Trophoblast cell (in vitro differentiated cells and primary cell): ENCODE measurements at regions not wholly inside any gene's neighbourhood (a gene's known extent, or its start where the extent isn't known, plus 50 kb on each side); places are given as distances from the start of the nearest gene placed in this dataset.
"Not testable (repeated sequence)": the region's sequence is repeated elsewhere in the genome, so short reads cannot be mapped to it uniquely, and the experiment has no call there.

Source experiments
- DNase-seq, 2 donors: peaks; one replicate each; pipeline ENCODE4 v3.0.0-alpha.2; 2016
- H2AFZ ChIP-seq: 2 replicates; pipeline ENCODE4 v1.6.1; 2013; ENCODE audit warnings: low read length, moderate library complexity, mild to moderate bottlenecking; ENCODE audit not compliant: insufficient read depth, poor library complexity
- H2AK5ac ChIP-seq: 2 replicates; pipeline ENCODE4 v1.6.1; 2013; ENCODE audit warnings: mild to moderate bottlenecking, low read length
- H2BK120ac ChIP-seq: 2 replicates; pipeline ENCODE4 v1.6.1; 2013; ENCODE audit warnings: low read length, mild to moderate bottlenecking, moderate library complexity; ENCODE audit not compliant: insufficient read depth, poor library complexity
- H2BK12ac ChIP-seq: 2 replicates; pipeline ENCODE4 v1.6.1; 2013; ENCODE audit warnings: mild to moderate bottlenecking, low read length, moderate library complexity
- H2BK5ac ChIP-seq: 2 replicates; pipeline ENCODE4 v1.6.1; 2013; ENCODE audit warnings: low read length, low read depth, moderate library complexity, mild to moderate bottlenecking; ENCODE audit not compliant: poor library complexity
- H3K14ac ChIP-seq: 2 replicates; pipeline ENCODE4 v1.6.1; 2013; ENCODE audit warnings: mild to moderate bottlenecking, low read length
- H3K18ac ChIP-seq: 2 replicates; pipeline ENCODE4 v1.6.1; 2013; ENCODE audit warnings: mild to moderate bottlenecking, low read length
- H3K23ac ChIP-seq: 2 replicates; pipeline ENCODE4 v1.6.1; 2013; ENCODE audit warnings: low read length
- H3K27ac ChIP-seq: 2 replicates; pipeline ENCODE4 v1.5.1; 2013; ENCODE audit warnings: low read depth, mild to moderate bottlenecking, inconsistent platforms, low read length, moderate library complexity
- H3K27me3 ChIP-seq: 2 replicates; pipeline ENCODE4 v1.6.1; 2013; ENCODE audit warnings: inconsistent platforms, mild to moderate bottlenecking, low read length, moderate library complexity; ENCODE audit not compliant: insufficient read depth
- H3K36me3 ChIP-seq, 2 experiments: 1 replicate in 1 of 2; 2 replicates in 1 of 2; pipeline ENCODE4 v1.6.1; 2013; ENCODE audit warnings: low read length in 2 of 2, mild to moderate bottlenecking in 2 of 2, moderate library complexity in 1 of 2; ENCODE audit not compliant: insufficient read depth in 2 of 2, control insufficient read depth in 1 of 2
- H3K4ac ChIP-seq: 2 replicates; pipeline ENCODE4 v1.6.1; 2013; ENCODE audit warnings: low read depth, mild to moderate bottlenecking, low read length, moderate library complexity
- H3K4me1 ChIP-seq, 2 experiments: 1 replicate in 1 of 2; 2 replicates in 1 of 2; pipeline ENCODE4 v1.6.1; 2013; ENCODE audit warnings: low read length in 2 of 2, mild to moderate bottlenecking in 2 of 2, moderate library complexity in 1 of 2; ENCODE audit not compliant: insufficient read depth in 2 of 2, control insufficient read depth in 1 of 2
- H3K4me2 ChIP-seq: 2 replicates; pipeline ENCODE4 v1.6.1; 2013; ENCODE audit warnings: inconsistent platforms, mild to moderate bottlenecking, low read length, moderate library complexity
- H3K4me3 ChIP-seq: 2 replicates; pipeline ENCODE4 v1.5.1; 2013; ENCODE audit warnings: mild to moderate bottlenecking, low read depth, low read length, inconsistent platforms
- H3K79me1 ChIP-seq: one replicate; pipeline ENCODE4 v1.6.1; 2013; ENCODE audit warnings: low read length
- H3K79me2 ChIP-seq: 2 replicates; pipeline ENCODE4 v1.6.1; 2013; ENCODE audit warnings: low read length, mild to moderate bottlenecking; ENCODE audit not compliant: control insufficient read depth, insufficient read depth, poor library complexity
- H3K9ac ChIP-seq: 2 replicates; pipeline ENCODE4 v1.6.1; 2013; ENCODE audit warnings: mild to moderate bottlenecking, low read length
- H3K9me3 ChIP-seq: 2 replicates; pipeline ENCODE4 v1.6.1; 2013; ENCODE audit warnings: low read depth, mild to moderate bottlenecking, control low read depth, inconsistent platforms, low read length; ENCODE audit not compliant: insufficient read depth
- H4K12ac ChIP-seq: 2 replicates; pipeline ENCODE4 v1.6.1; 2013; ENCODE audit warnings: low read depth, mild to moderate bottlenecking, low read length, moderate library complexity
- H4K8ac ChIP-seq: 2 replicates; pipeline ENCODE4 v1.6.1; 2013; ENCODE audit warnings: low read depth, mild to moderate bottlenecking, low read length, moderate library complexity
- H4K91ac ChIP-seq: one replicate; pipeline ENCODE4 v1.6.1; 2013; ENCODE audit warnings: low read depth, mild to moderate bottlenecking, low read length, moderate library complexity
- WGBS: extraction: QIAGEN DNeasy Blood & Tissue Kit; methylation state at CpG from one replicate; pipeline ENCODE4 v1.1.7; 2013; ENCODE audit warnings: missing lambda C conversion rate; ENCODE audit not compliant: insufficient read length, insufficient coverage; ENCODE audit errors: extremely low coverage; 5-methylcytosine and 5-hydroxymethylcytosine counted together

GRCh38 chr6:57966757-57967156 is 649.3 kb downstream of the PRIM2 start:
- not testable (repeated sequence) for H3K9me3 ChIP-seq, H3K27ac ChIP-seq, H3K23ac ChIP-seq, H3K79me1 ChIP-seq, H4K91ac ChIP-seq, DNase-seq, H3K14ac ChIP-seq, H2AK5ac ChIP-seq, H4K12ac ChIP-seq, H3K9ac ChIP-seq, H2BK120ac ChIP-seq, H3K4ac ChIP-seq, H3K4me3 ChIP-seq, H3K79me2 ChIP-seq, H3K27me3 ChIP-seq, H2BK5ac ChIP-seq, H3K36me3 ChIP-seq, H3K4me1 ChIP-seq, H3K4me2 ChIP-seq, H2BK12ac ChIP-seq, H3K18ac ChIP-seq, H2AFZ ChIP-seq, H4K8ac ChIP-seq

DNA sequence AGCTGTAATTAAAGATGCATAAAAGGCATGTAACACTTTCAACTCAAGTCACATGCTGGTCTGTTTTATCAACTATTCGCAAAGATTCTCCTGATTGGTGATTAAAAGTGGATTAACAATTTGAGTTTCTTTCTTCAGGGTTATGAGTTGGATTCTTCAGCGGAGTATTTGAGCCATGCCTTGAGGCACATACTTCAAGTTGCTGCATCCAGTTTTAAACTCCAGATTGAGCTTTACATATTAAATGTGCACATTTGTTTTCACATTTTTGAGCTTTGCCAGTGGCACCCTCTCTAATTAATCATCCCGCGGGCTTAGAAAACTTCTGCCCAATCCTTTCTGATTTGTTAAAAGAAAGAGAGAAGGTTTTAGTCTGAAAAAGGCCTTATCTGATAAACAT is 654.5 kb downstream of the PRIM2 start:
- H4K91ac ChIP-seq, H3K79me2 ChIP-seq, H2AK5ac ChIP-seq, H4K8ac ChIP-seq, H3K4ac ChIP-seq, H3K4me1 ChIP-seq, H3K36me3 ChIP-seq, H3K9ac ChIP-seq, H3K27ac ChIP-seq, H2BK12ac ChIP-seq, H3K27me3 ChIP-seq, H3K4me2 ChIP-seq, H2AFZ ChIP-seq, H3K79me1 ChIP-seq, H3K23ac ChIP-seq, H3K9me3 ChIP-seq, H3K18ac ChIP-seq, DNase-seq, H3K4me3 ChIP-seq, H2BK120ac ChIP-seq, H3K14ac ChIP-seq, H4K12ac ChIP-seq, H2BK5ac ChIP-seq: not testable (repeated sequence)
- WGBS: no CpG with 5 or more reads among the region's 4 CpGs

- H3K79me1 ChIP-seq: no peaks in the 10 kb centered on the region
- H3K79me2 ChIP-seq: no peaks in the 10 kb centered on the region
- H4K8ac ChIP-seq: no peak overlapping the region
- no peak overlapping the region for H4K91ac ChIP-seq
- H2BK120ac ChIP-seq: no peak overlapping the region
- no peak overlapping the region for H4K12ac ChIP-seq
- H3K4me3 ChIP-seq: no peak overlapping the region
- H3K4me1 ChIP-seq: no peaks in the 10 kb centered on the region
- no peak overlapping the region for H3K23ac ChIP-seq
- no peak overlapping the region for H3K9ac ChIP-seq
- no peak overlapping the region for H3K27ac ChIP-seq
- no peak overlapping the region for H2BK5ac ChIP-seq
- no peak overlapping the region for H3K18ac ChIP-seq
- H2AFZ ChIP-seq: no peak overlapping the region
- no peak overlapping the region for H3K4ac ChIP-seq
- no peak overlapping the region for H3K14ac ChIP-seq
- no CpG with 5 or more reads among the region's 7 CpGs for WGBS
- H3K9me3 ChIP-seq: no peaks in the 10 kb centered on the region
- H3K27me3 ChIP-seq: no peaks in the 10 kb centered on the region
- DNase-seq: no peak
- no peaks in the 10 kb centered on the region for H3K36me3 ChIP-seq
- H2BK12ac ChIP-seq: no peak overlapping the region
- H3K4me2 ChIP-seq: no peak overlapping the region
- no peak overlapping the region for H2AK5ac ChIP-seq
Measured at GRCh38 chr6:57974653-57975052, 657.2 kb downstream of the PRIM2 start.

GRCh38 chr6:57975127-57975526 is 657.7 kb downstream of the PRIM2 start:
- H3K4me2 ChIP-seq, H3K9ac ChIP-seq, H3K23ac ChIP-seq, H3K27ac ChIP-seq, H3K9me3 ChIP-seq, H3K79me2 ChIP-seq, H2BK12ac ChIP-seq, H3K18ac ChIP-seq, H4K12ac ChIP-seq, H3K4me3 ChIP-seq, H3K36me3 ChIP-seq, H3K79me1 ChIP-seq, H3K4me1 ChIP-seq, H4K8ac ChIP-seq, H2BK120ac ChIP-seq, H3K14ac ChIP-seq, H4K91ac ChIP-seq, H3K27me3 ChIP-seq, H2AK5ac ChIP-seq, H2AFZ ChIP-seq, H2BK5ac ChIP-seq, DNase-seq, H3K4ac ChIP-seq: not testable (repeated sequence)
- no CpG with 5 or more reads among the region's 10 CpGs for WGBS

GRCh38 chr6:57976371-57976770 is 658.9 kb downstream of the PRIM2 start:
- H3K27me3 ChIP-seq, H3K18ac ChIP-seq, H3K79me1 ChIP-seq, H2BK12ac ChIP-seq, H3K4me3 ChIP-seq, H2BK5ac ChIP-seq, H2AFZ ChIP-seq, H3K27ac ChIP-seq, H4K12ac ChIP-seq, H3K9ac ChIP-seq, H3K36me3 ChIP-seq, H3K4me1 ChIP-seq, H3K4me2 ChIP-seq, H4K8ac ChIP-seq, H4K91ac ChIP-seq, H3K9me3 ChIP-seq, H3K23ac ChIP-seq, H2BK120ac ChIP-seq, H3K79me2 ChIP-seq, H3K4ac ChIP-seq, DNase-seq, H2AK5ac ChIP-seq, H3K14ac ChIP-seq: not testable (repeated sequence)
- no CpG with 5 or more reads among the region's 1 CpG for WGBS
